HCT116 (cell line): ENCODE measurements at regions not wholly inside any gene's neighbourhood (a gene's known extent, or its start where the extent isn't known, plus 50 kb on each side); places are given as distances from the start of the nearest gene placed in this dataset.

ENCODE experiments used
- ATAC-seq: fragments of 200-7000 bp; cut with Tn5 transposase; 2 replicates; pipeline ENCODE4 v1.9.1; 2020; ENCODE audit warnings: mild to moderate bottlenecking, moderate library complexity
- BruUV-seq: library from RNA; stranded (reverse); fragments of 400-500 nt; replicated peaks from 2 replicates; lab custom pipeline; 2021; lab: Mats Ljungman, UMichigan
- CTCF ChIA-PET: fragments of 300-600 bp; sonication (Branson Sonifier 250); formaldehyde crosslinking; loops from one replicate; lab custom pipeline; 2021; ENCODE audit warnings: antibody characterized with exemption; lab: Charles Lee
- POLR2A ChIA-PET: fragments of 300-600, 350-600 bp; sonication (Branson Sonifier 250); formaldehyde crosslinking; loops from one replicate; lab custom pipeline; 2021; ENCODE audit warnings: antibody characterized with exemption; lab: Charles Lee
- RAD21 ChIA-PET, 2 experiments: fragments of 300-600 bp; sonication (Branson Sonifier 250); formaldehyde crosslinking; loops; one replicate each; lab custom pipeline; 2023; ENCODE audit warnings: low total read pairs in 2 of 2; ENCODE audit not compliant: uncharacterized antibody in 2 of 2, unreplicated experiment in 2 of 2, low non-redundant PET in 1 of 2; lab: Charles Lee
- DNase-seq: peaks from one replicate; pipeline ENCODE4 v3.0.0-alpha.2; 2010; ENCODE audit warnings: low read depth, low spot score
- H2AFZ ChIP-seq: fragments of 200-600 bp; shearing (Covaris generic), sonication (generic); 2 replicates; pipeline ENCODE4 v1.6.1; 2017; ENCODE audit warnings: low read depth, mixed run types, mixed read lengths, antibody characterized with exemption, low read length; ENCODE audit not compliant: poor library complexity, severe bottlenecking
- H3K27ac ChIP-seq: 2 replicates; pipeline ENCODE4 v1.5.1; 2012; ENCODE audit warnings: low read depth, low read length
- H3K27me3 ChIP-seq: fragments of 200-600 bp; sonication (generic); 2 replicates; pipeline ENCODE4 v1.6.1; 2016; ENCODE audit warnings: mixed run types, low read length, mixed read lengths; ENCODE audit not compliant: insufficient read depth
- H3K36me3 ChIP-seq, 2 experiments: fragments of 200-500 bp in 1 of 2; fragments of 200-600 bp in 1 of 2; sonication (Bioruptor generic) in 1 of 2; sonication (generic) in 1 of 2; 2 replicates each; pipeline versions ENCODE4 v1.5.1 to v1.6.1; 2014 to 2016; ENCODE audit warnings: low read length in 2 of 2, inconsistent platforms in 1 of 2, mixed read lengths in 1 of 2, mixed run types in 1 of 2; ENCODE audit not compliant: insufficient read depth in 2 of 2, control insufficient read depth in 1 of 2
- H3K4me1 ChIP-seq, 2 experiments: fragments of 200-600 bp in 1 of 2; sonication (generic) in 1 of 2; 2 replicates each; pipeline versions ENCODE4 v1.5.1 to v1.6.1; 2012 to 2017; ENCODE audit warnings: low read length in 2 of 2, inconsistent platforms in 1 of 2, mild to moderate bottlenecking in 1 of 2, mixed read lengths in 1 of 2, mixed run types in 1 of 2, moderate library complexity in 1 of 2; ENCODE audit not compliant: insufficient read depth in 2 of 2, control insufficient read depth in 1 of 2
- H3K4me2 ChIP-seq: fragments of 200-600 bp; sonication (generic); 2 replicates; pipeline ENCODE4 v1.6.1; 2017; ENCODE audit warnings: mixed run types, low read length, mixed read lengths
- H3K4me3 ChIP-seq, 2 experiments: fragments of 200-600 bp in 1 of 2; sonication (generic) in 1 of 2; replicated peaks in 1 of 2; 2 replicates each; pipeline ENCODE4 v1.5.1; 2011 to 2016; ENCODE audit warnings: low read length in 2 of 2, control low read depth in 1 of 2, low read depth in 1 of 2, mild to moderate bottlenecking in 1 of 2, mixed read lengths in 1 of 2, mixed run types in 1 of 2
- H3K79me2 ChIP-seq: fragments of 200-600 bp; sonication (generic); 2 replicates; pipeline ENCODE4 v1.6.1; 2017; ENCODE audit warnings: mild to moderate bottlenecking, mixed run types, low read length, moderate library complexity, mixed read lengths; ENCODE audit not compliant: insufficient read depth
- H3K9ac ChIP-seq: fragments of 200-600 bp; sonication (generic); 2 replicates; pipeline ENCODE4 v1.6.1; 2016; ENCODE audit warnings: low read length, mixed read lengths
- H3K9me2 ChIP-seq: fragments of 200-600 bp; sonication (generic), shearing (Covaris generic); 2 replicates; pipeline ENCODE4 v1.6.1; 2017; ENCODE audit warnings: mixed run types, mild to moderate bottlenecking, moderate library complexity; ENCODE audit not compliant: insufficient read depth
- H3K9me3 ChIP-seq, 2 experiments: fragments of 200-500 bp in 1 of 2; fragments of 200-600 bp in 1 of 2; sonication (Bioruptor generic) in 1 of 2; sonication (generic) in 1 of 2; 2 replicates each; pipeline ENCODE4 v1.6.1; 2014 to 2017; ENCODE audit warnings: low read length in 2 of 2, mixed read lengths in 2 of 2, inconsistent platforms in 1 of 2, low read depth in 1 of 2, mild to moderate bottlenecking in 1 of 2, mixed run types in 1 of 2, moderate library complexity in 1 of 2; ENCODE audit not compliant: control insufficient read depth in 1 of 2, insufficient read depth in 1 of 2
- H4K20me1 ChIP-seq: fragments of 200-600 bp; sonication (generic), shearing (Covaris generic); 2 replicates; pipeline ENCODE4 v1.6.1; 2017; ENCODE audit warnings: mixed run types, mild to moderate bottlenecking, moderate library complexity; ENCODE audit not compliant: insufficient read depth
- CBX3 ChIP-seq: IDR thresholded peaks from 2 replicates; pipeline ENCODE4 v1.6.1; 2012; ENCODE audit warnings: low read depth
- EGR1 ChIP-seq: IDR thresholded peaks from 2 replicates; pipeline ENCODE4 v1.6.1; 2012; ENCODE audit warnings: low read depth
- EZH2phosphoT487 ChIP-seq: fragments of 200-600 bp; IDR thresholded peaks from 2 replicates; pipeline ENCODE4 v1.6.1; 2018; ENCODE audit warnings: antibody characterized with exemption, borderline replicate concordance
- JUND ChIP-seq: IDR thresholded peaks from 2 replicates; pipeline ENCODE4 v1.6.1; 2012
- MAX ChIP-seq: IDR thresholded peaks from 2 replicates; pipeline ENCODE4 v1.6.1; 2012
- POLR2AphosphoS5 ChIP-seq: IDR thresholded peaks from 2 replicates; pipeline ENCODE4 v1.6.1; 2011; ENCODE audit warnings: mild to moderate bottlenecking, low read depth, low read length, moderate library complexity
- REST ChIP-seq: IDR thresholded peaks from 2 replicates; pipeline ENCODE4 v1.6.1; 2012; ENCODE audit warnings: low read depth
- ZNF274 ChIP-seq: fragments of 200-500 bp; sonication (Bioruptor generic); IDR thresholded peaks from 2 replicates; pipeline ENCODE4 v1.6.1; 2014; ENCODE audit warnings: mild to moderate bottlenecking, low read depth, low read length, inconsistent platforms
- intact Hi-C: fragments of 100-400 bp; cut with micrococcal nuclease; formaldehyde crosslinking; loops from 2 replicates; pipeline ENCODE4 v1.10.0; 2022

GRCh38 chr6:144352331-144352730 is 67.2 kb downstream of the UTRN start:
- POLR2A ChIA-PET = no interaction called here
- RAD21 ChIA-PET = no interaction called here
- Histone ChIP-seq H3K27ac (no peak overlapping the region), H3K4me2 (no peak overlapping the region), H3K4me1 (peaks cover 18 to 26% of the 10 kb centered on the region in 2 experiments; a peak in 3 of 4 replicates), H3K79me2 (no peaks in the 10 kb centered on the region), H3K9me3 (no peaks in the 10 kb centered on the region), H3K9me2 (no peaks in the 10 kb centered on the region), H2AFZ (no peak overlapping the region), H3K4me3 (no peak overlapping the region), H3K27me3 (no peaks in the 10 kb centered on the region), H3K36me3 (no peaks in the 10 kb centered on the region), H3K9ac (no peak overlapping the region), H4K20me1 (no peaks in the 10 kb centered on the region)
- DNase-seq = no peak
- BruUV-seq = no TSS peak
- no peak for ATAC-seq
- intact Hi-C loops = no loop called here
- CTCF ChIA-PET = no interaction called here
- TF ChIP-seq ZNF274 (no peak), POLR2AphosphoS5 (no peak), MAX (no peak), REST (no peak), CBX3 (no peak), EZH2phosphoT487 (no peak), JUND (no peak), EGR1 (no peak)
